C4-2B (cell line): ENCODE measurements at regions not wholly inside any gene's neighbourhood (a gene's known extent, or its start where the extent isn't known, plus 50 kb on each side); places are given as distances from the start of the nearest gene placed in this dataset.

Experiments used
- ZFX ChIP-seq: fragments of 450-650 bp; IDR thresholded peaks from 2 replicates; pipeline ENCODE4 v1.6.1; 2017
- TF ChIP-seq, protein P1 (sequence below): fragments of 450-650 bp; conservative IDR thresholded peaks from 2 replicates; pipeline ENCODE4 v1.5.1; 2017; ENCODE audit warnings: mild to moderate bottlenecking

DNA sequence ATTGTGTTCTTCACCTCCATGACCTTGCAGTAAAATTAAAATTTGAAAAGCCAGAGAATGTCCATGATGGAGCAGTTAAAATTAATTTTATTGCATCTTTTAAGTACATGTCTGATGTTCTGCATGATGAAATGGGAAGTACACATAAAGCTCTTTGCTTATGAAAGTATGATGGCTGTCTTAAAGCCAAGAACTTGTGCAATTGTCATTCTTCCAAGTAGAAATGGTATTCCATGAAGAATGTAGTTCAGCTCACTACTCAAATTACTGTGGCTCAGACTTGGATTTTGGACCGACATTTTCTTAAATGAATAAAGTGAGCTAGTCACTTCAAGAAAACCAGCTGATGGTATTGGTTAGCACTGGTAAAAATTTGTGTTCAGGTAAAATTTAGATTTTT is 161.7 kb upstream of the CXCL13 start:
- TF ChIP-seq, protein P1, sequence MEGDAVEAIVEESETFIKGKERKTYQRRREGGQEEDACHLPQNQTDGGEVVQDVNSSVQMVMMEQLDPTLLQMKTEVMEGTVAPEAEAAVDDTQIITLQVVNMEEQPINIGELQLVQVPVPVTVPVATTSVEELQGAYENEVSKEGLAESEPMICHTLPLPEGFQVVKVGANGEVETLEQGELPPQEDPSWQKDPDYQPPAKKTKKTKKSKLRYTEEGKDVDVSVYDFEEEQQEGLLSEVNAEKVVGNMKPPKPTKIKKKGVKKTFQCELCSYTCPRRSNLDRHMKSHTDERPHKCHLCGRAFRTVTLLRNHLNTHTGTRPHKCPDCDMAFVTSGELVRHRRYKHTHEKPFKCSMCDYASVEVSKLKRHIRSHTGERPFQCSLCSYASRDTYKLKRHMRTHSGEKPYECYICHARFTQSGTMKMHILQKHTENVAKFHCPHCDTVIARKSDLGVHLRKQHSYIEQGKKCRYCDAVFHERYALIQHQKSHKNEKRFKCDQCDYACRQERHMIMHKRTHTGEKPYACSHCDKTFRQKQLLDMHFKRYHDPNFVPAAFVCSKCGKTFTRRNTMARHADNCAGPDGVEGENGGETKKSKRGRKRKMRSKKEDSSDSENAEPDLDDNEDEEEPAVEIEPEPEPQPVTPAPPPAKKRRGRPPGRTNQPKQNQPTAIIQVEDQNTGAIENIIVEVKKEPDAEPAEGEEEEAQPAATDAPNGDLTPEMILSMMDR, result no peak
- TF ChIP-seq ZFX, result no peak
